IMR-90 (cell line): ENCODE measurements at regions not wholly inside any gene's neighbourhood (a gene's known extent, or its start where the extent isn't known, plus 50 kb on each side); places are given as distances from the start of the nearest gene placed in this dataset.

Experiments
- ATAC-seq: fragments of 200-7000 bp; cut with Tn5 transposase; 2 replicates; pipeline ENCODE4 v1.9.1; 2020; ENCODE audit warnings: low read depth, mild to moderate bottlenecking, moderate library complexity
- BruUV-seq: library from RNA; stranded (reverse); fragments of 400-500 nt; replicated peaks from 2 replicates; lab custom pipeline; 2021; lab: Mats Ljungman, UMichigan
- CTCF ChIA-PET: fragments of 300-600 bp; formaldehyde crosslinking; extraction: SDS; loops from one replicate; lab custom pipeline; 2021; ENCODE audit warnings: antibody characterized with exemption; lab: Yijun Ruan, JAX
- POLR2A ChIA-PET: fragments of 300-600 bp; sonication (Branson Sonifier 250); formaldehyde crosslinking; loops from one replicate; lab custom pipeline; 2022; ENCODE audit warnings: antibody characterized with exemption; ENCODE audit not compliant: unreplicated experiment; lab: Charles Lee
- DNase-seq: peaks from one replicate; pipeline ENCODE4 v3.0.0; 2013
- H2AFZ ChIP-seq: replicated peaks from 2 replicates; pipeline ENCODE3; 2013; ENCODE audit warnings: low read length, mild to moderate bottlenecking; ENCODE audit not compliant: poor library complexity
- H2AK5ac ChIP-seq: 2 replicates; pipeline ENCODE4 v1.6.1; 2013; ENCODE audit warnings: low read depth, low read length, inconsistent platforms
- H2AK9ac ChIP-seq: replicated peaks from 2 replicates; pipeline ENCODE3; 2013; ENCODE audit warnings: mild to moderate bottlenecking, low read depth, low read length, moderate library complexity; ENCODE audit not compliant: poor library complexity
- H2BK120ac ChIP-seq: 2 replicates; pipeline ENCODE4 v1.6.1; 2013; ENCODE audit warnings: low read depth, low read length, inconsistent platforms
- H2BK15ac ChIP-seq: 3 replicates; pipeline ENCODE4 v1.6.1; 2013; ENCODE audit warnings: low read depth, low read length, inconsistent platforms
- H2BK20ac ChIP-seq: 2 replicates; pipeline ENCODE4 v1.6.1; 2013; ENCODE audit warnings: low read depth, mild to moderate bottlenecking, inconsistent platforms, low read length, moderate library complexity
- H2BK5ac ChIP-seq: 2 replicates; pipeline ENCODE4 v1.6.1; 2013; ENCODE audit warnings: mild to moderate bottlenecking, low read depth, low read length, inconsistent platforms; ENCODE audit not compliant: poor library complexity, severe bottlenecking
- H3K14ac ChIP-seq: replicated peaks from 2 replicates; pipeline ENCODE4 v1.6.1; 2013; ENCODE audit warnings: low read depth, low read length, inconsistent platforms
- H3K18ac ChIP-seq: 2 replicates; pipeline ENCODE4 v1.6.1; 2013; ENCODE audit warnings: low read depth, low read length, control low read depth
- H3K23ac ChIP-seq: 2 replicates; pipeline ENCODE4 v1.6.1; 2013; ENCODE audit warnings: low read depth, low read length, inconsistent platforms
- H3K27ac ChIP-seq: 2 replicates; pipeline ENCODE4 v1.5.1; 2013; ENCODE audit warnings: mild to moderate bottlenecking, control low read depth, low read length; ENCODE audit not compliant: insufficient read depth
- H3K27me3 ChIP-seq: 2 replicates; pipeline ENCODE4 v1.6.1; 2013; ENCODE audit warnings: low read length; ENCODE audit not compliant: control insufficient read depth, insufficient read depth
- H3K36me3 ChIP-seq: 2 replicates; pipeline ENCODE4 v1.6.1; 2013; ENCODE audit warnings: low read length, mixed read lengths; ENCODE audit not compliant: control insufficient read depth, insufficient read depth
- H3K4ac ChIP-seq: 2 replicates; pipeline ENCODE4 v1.6.1; 2013; ENCODE audit warnings: low read depth, low read length, inconsistent platforms
- H3K4me1 ChIP-seq: 2 replicates; pipeline ENCODE4 v1.6.1; 2013; ENCODE audit warnings: low read length, mixed read lengths; ENCODE audit not compliant: control insufficient read depth, insufficient read depth
- H3K4me2 ChIP-seq: 2 replicates; pipeline ENCODE4 v1.6.1; 2013; ENCODE audit warnings: low read depth, mild to moderate bottlenecking, control low read depth, low read length, moderate library complexity
- H3K4me3 ChIP-seq: 2 replicates; pipeline ENCODE4 v1.5.1; 2013; ENCODE audit warnings: low read depth, mild to moderate bottlenecking, control low read depth, low read length, moderate library complexity; ENCODE audit not compliant: insufficient read depth
- H3K56ac ChIP-seq: 2 replicates; pipeline ENCODE4 v1.6.1; 2013; ENCODE audit warnings: low read length, inconsistent platforms; ENCODE audit not compliant: insufficient read depth; ENCODE audit errors: extremely low read depth
- H3K79me1 ChIP-seq, 2 experiments: 2 replicates each; pipeline ENCODE4 v1.6.1; 2013; ENCODE audit warnings: low read length in 2 of 2, inconsistent platforms in 1 of 2, low read depth in 1 of 2
- H3K9ac ChIP-seq: 2 replicates; pipeline ENCODE4 v1.6.1; 2013; ENCODE audit warnings: low read depth, low read length, control low read depth
- H3K9me1 ChIP-seq: 2 replicates; pipeline ENCODE4 v1.6.1; 2013; ENCODE audit warnings: low read length, inconsistent platforms; ENCODE audit not compliant: insufficient read depth
- H3K9me3 ChIP-seq: 2 replicates; pipeline ENCODE4 v1.6.1; 2013; ENCODE audit warnings: low read length; ENCODE audit not compliant: control insufficient read depth, insufficient read depth
- H4K20me1 ChIP-seq: 2 replicates; pipeline ENCODE4 v1.6.1; 2013; ENCODE audit warnings: low read length, inconsistent platforms; ENCODE audit not compliant: insufficient read depth
- H4K5ac ChIP-seq: 2 replicates; pipeline ENCODE4 v1.6.1; 2013; ENCODE audit warnings: mild to moderate bottlenecking, low read depth, low read length, control low read depth
- H4K8ac ChIP-seq, 2 experiments: 2 replicates each; pipeline ENCODE4 v1.6.1; 2013; ENCODE audit warnings: low read depth in 2 of 2, low read length in 2 of 2, control low read depth in 1 of 2, inconsistent platforms in 1 of 2
- H4K91ac ChIP-seq: 2 replicates; pipeline ENCODE4 v1.6.1; 2013; ENCODE audit warnings: low read depth, low read length, inconsistent platforms; ENCODE audit not compliant: insufficient read depth
- BHLHE40 ChIP-seq: fragments of 150-350 bp; IDR thresholded peaks from 2 replicates; pipeline ENCODE4 v1.6.1; 2016; ENCODE audit warnings: mild to moderate bottlenecking, low read depth, low read length
- CTCF ChIP-seq: conservative IDR thresholded peaks from 2 replicates; pipeline ENCODE4 v1.5.1; 2012; ENCODE audit warnings: mild to moderate bottlenecking, low read depth, low read length, improper control_type of control experiment
- ELK1 ChIP-seq: fragments of 150-350 bp; IDR thresholded peaks from 2 replicates; pipeline ENCODE4 v1.6.1; 2016; ENCODE audit warnings: low read depth, mild to moderate bottlenecking, low read length, moderate library complexity, borderline replicate concordance
- FOS ChIP-seq: fragments of 150-350 bp; IDR thresholded peaks from 2 replicates; pipeline ENCODE4 v1.6.1; 2016; ENCODE audit warnings: low read depth, low read length
- MAZ ChIP-seq: IDR thresholded peaks from 2 replicates; pipeline ENCODE4 v1.6.1; 2012; ENCODE audit warnings: low read depth, mild to moderate bottlenecking, low read length, improper control_type of control experiment, moderate library complexity, borderline replicate concordance
- MXI1 ChIP-seq: IDR thresholded peaks from 2 replicates; pipeline ENCODE4 v1.6.1; 2012; ENCODE audit warnings: low read depth, mild to moderate bottlenecking, low read length, moderate library complexity, borderline replicate concordance
- POLR2A ChIP-seq: IDR thresholded peaks from 2 replicates; pipeline ENCODE4 v1.6.1; 2012; ENCODE audit warnings: mild to moderate bottlenecking, low read depth, low read length
- RFX5 ChIP-seq: IDR thresholded peaks from 2 replicates; pipeline ENCODE4 v1.8.0; 2012; ENCODE audit warnings: low read depth, mild to moderate bottlenecking, low read length, moderate library complexity
- SMC3 ChIP-seq: fragments of 150-350 bp; IDR thresholded peaks from 2 replicates; pipeline ENCODE4 v1.6.1; 2016; ENCODE audit warnings: low read depth, mild to moderate bottlenecking, antibody characterized with exemption, low read length, moderate library complexity
- USF2 ChIP-seq: fragments of 150-350 bp; IDR thresholded peaks from 2 replicates; pipeline ENCODE4 v1.6.1; 2017; ENCODE audit warnings: mild to moderate bottlenecking, antibody characterized with exemption, low read length, low read depth
- WGBS, 2 experiments: methylation state at CpG; one replicate each; pipeline versions ENCODE4 v1.1.5 to v1.1.7; 2013; ENCODE audit warnings: missing lambda C conversion rate in 2 of 2; ENCODE audit not compliant: insufficient read length in 1 of 2; ENCODE audit errors: extremely low coverage in 2 of 2; 5-methylcytosine and 5-hydroxymethylcytosine counted together
- dilution Hi-C: fragments of 300-500 bp; cut with HindIII; formaldehyde crosslinking; loops from one replicate; pipeline ENCODE4 v1.14.3; 2018; ENCODE audit warnings: low sequenced_read_pairs; ENCODE audit not compliant: unreplicated experiment
- in situ Hi-C: fragments of 300-500 bp; cut with MboI; formaldehyde crosslinking; loops from 3 replicates; pipeline ENCODE4 v1.14.3; 2019; ENCODE audit warnings: low sequenced_read_pairs, inconsistent platforms, mixed read lengths
- intact Hi-C: fragments of 100-400 bp; cut with micrococcal nuclease; formaldehyde crosslinking; loops from 2 replicates; pipeline ENCODE4 v1.10.0; 2022

- Histone ChIP-seq H2AK5ac (no peak overlapping the region), H3K23ac (no peak overlapping the region), H2BK5ac (no peak overlapping the region), H2BK120ac (no peak overlapping the region), H2AK9ac (no peak overlapping the region), H3K9me1 (no peaks in the 10 kb centered on the region), H3K4me1 (no peaks in the 10 kb centered on the region), H3K14ac (no peak overlapping the region), H4K91ac (no peak overlapping the region), H3K18ac (no peak overlapping the region), H3K27me3 (no peaks in the 10 kb centered on the region), H3K36me3 (no peaks in the 10 kb centered on the region), H3K27ac (no peak overlapping the region), H3K4ac (no peak overlapping the region), H2BK15ac (no peak overlapping the region), H4K20me1 (no peaks in the 10 kb centered on the region), H3K56ac (no peak overlapping the region), H3K4me2 (no peak overlapping the region), H3K79me1 (no peaks in the 10 kb centered on the region), H2BK20ac (no peak overlapping the region), H3K9me3 (no peaks in the 10 kb centered on the region), H4K5ac (no peak overlapping the region), H4K8ac (no peak overlapping the region), H2AFZ (no peak overlapping the region), H3K9ac (no peak overlapping the region), H3K4me3 (no peak overlapping the region)
- dilution Hi-C loops = no loop called here
- DNase-seq = no peak
- TF ChIP-seq FOS = no peak
- no peak for TF ChIP-seq CTCF
- no peak for TF ChIP-seq BHLHE40
- no peak for TF ChIP-seq MXI1
- TF ChIP-seq SMC3 = no peak
- no peak for TF ChIP-seq POLR2A
- no peak for TF ChIP-seq ELK1
- no peak for TF ChIP-seq MAZ
- no peak for TF ChIP-seq RFX5
- TF ChIP-seq USF2 = no peak
- POLR2A ChIA-PET = no interaction called here
- ATAC-seq = no peak
- WGBS, 2 experiments = no CpG with 5 or more reads among the region's 3 CpGs
- CTCF ChIA-PET = no interaction called here
- BruUV-seq = no TSS peak
- intact Hi-C loops = no loop called here
- in situ Hi-C loops = no loop called here
Observed at GRCh38 chr2:198753101-198753500, 704.6 kb downstream of the SATB2 start.
